Caco-2 (cell line): ENCODE measurements at regions not wholly inside any gene's neighbourhood (a gene's known extent, or its start where the extent isn't known, plus 50 kb on each side); places are given as distances from the start of the nearest gene placed in this dataset.

Source experiments
- BruUV-seq: library from RNA; stranded (reverse); fragments of 400-500 nt; replicated peaks from 2 replicates; lab custom pipeline; 2021; lab: Mats Ljungman, UMichigan
- CTCF ChIA-PET: fragments of 300-600 bp; sonication (Branson Sonifier 250); formaldehyde crosslinking; loops from one replicate; lab custom pipeline; 2022; ENCODE audit warnings: antibody characterized with exemption; lab: Charles Lee
- POLR2A ChIA-PET: fragments of 300-600 bp; sonication (Branson Sonifier 250); formaldehyde crosslinking; loops from one replicate; lab custom pipeline; 2022; ENCODE audit warnings: antibody characterized with exemption; lab: Charles Lee
- DNase-seq, 2 experiments: peaks; one replicate each; pipeline versions ENCODE4 v3.0.0 to v3.0.0-alpha.2; 2020 to 2022
- H3K27me3 ChIP-seq: replicated peaks from 2 replicates; pipeline ENCODE4 v1.6.0; 2011; ENCODE audit warnings: low read length; ENCODE audit not compliant: control insufficient read depth, insufficient read depth
- H3K36me3 ChIP-seq: 2 replicates; pipeline ENCODE4 v1.5.1; 2011; ENCODE audit warnings: low read length; ENCODE audit not compliant: control insufficient read depth, insufficient read depth
- H3K4me1 ChIP-seq: fragments of 250-450 bp; sonication (Bioruptor Pico); 2 replicates; pipeline ENCODE4 v1.5.1; 2020; ENCODE audit warnings: mild to moderate bottlenecking
- H3K4me3 ChIP-seq: 2 replicates; pipeline ENCODE4 v1.5.1; 2011; ENCODE audit warnings: low read depth, mild to moderate bottlenecking, control low read depth, low read length
- H3K9me3 ChIP-seq: fragments of 250-450 bp; sonication (Bioruptor Pico); 2 replicates; pipeline ENCODE4 v1.5.1; 2020; ENCODE audit warnings: mild to moderate bottlenecking, moderate library complexity
- H3K27ac Mint-ChIP-seq: one replicate; pipeline ENCODE4 v1.8.0; 2022; ENCODE audit warnings: mixed read lengths; ENCODE audit not compliant: unreplicated experiment
- H3K27me3 Mint-ChIP-seq: one replicate; pipeline ENCODE4 v1.8.0; 2022; ENCODE audit warnings: mixed read lengths; ENCODE audit not compliant: insufficient read depth, unreplicated experiment
- H3K36me3 Mint-ChIP-seq: one replicate; pipeline ENCODE4 v1.8.0; 2022; ENCODE audit warnings: mild to moderate bottlenecking, mixed read lengths; ENCODE audit not compliant: insufficient read depth, unreplicated experiment
- H3K4me1 Mint-ChIP-seq: one replicate; pipeline ENCODE4 v1.8.0; 2022; ENCODE audit warnings: low read depth, mixed read lengths; ENCODE audit not compliant: unreplicated experiment
- H3K4me3 Mint-ChIP-seq: one replicate; pipeline ENCODE4 v1.8.0; 2022; ENCODE audit warnings: mild to moderate bottlenecking, moderate library complexity, mixed read lengths; ENCODE audit not compliant: unreplicated experiment
- H3K9me3 Mint-ChIP-seq: one replicate; pipeline ENCODE4 v1.8.0; 2022; ENCODE audit warnings: mixed read lengths; ENCODE audit not compliant: unreplicated experiment
- intact Hi-C: fragments of 100-400 bp; cut with micrococcal nuclease; formaldehyde crosslinking; loops from one replicate; pipeline ENCODE4 v1.10.0; 2022; ENCODE audit not compliant: unreplicated experiment
- TF ChIP-seq, protein P1 (sequence below), 2 experiments: fragments of 200-600 bp in 1 of 2; IDR thresholded peaks; 1 replicate in 1 of 2; 2 replicates in 1 of 2; pipeline versions ENCODE4 v1.5.1 to v1.8.0; 2011 to 2022; ENCODE audit warnings: antibody characterized with exemption in 1 of 2, control low read depth in 1 of 2, inconsistent platforms in 1 of 2, low read depth in 1 of 2, low read length in 1 of 2, mild to moderate bottlenecking in 1 of 2, moderate library complexity in 1 of 2; ENCODE audit not compliant: insufficient read depth in 1 of 2, severe bottlenecking in 1 of 2, unreplicated experiment in 1 of 2

DNA sequence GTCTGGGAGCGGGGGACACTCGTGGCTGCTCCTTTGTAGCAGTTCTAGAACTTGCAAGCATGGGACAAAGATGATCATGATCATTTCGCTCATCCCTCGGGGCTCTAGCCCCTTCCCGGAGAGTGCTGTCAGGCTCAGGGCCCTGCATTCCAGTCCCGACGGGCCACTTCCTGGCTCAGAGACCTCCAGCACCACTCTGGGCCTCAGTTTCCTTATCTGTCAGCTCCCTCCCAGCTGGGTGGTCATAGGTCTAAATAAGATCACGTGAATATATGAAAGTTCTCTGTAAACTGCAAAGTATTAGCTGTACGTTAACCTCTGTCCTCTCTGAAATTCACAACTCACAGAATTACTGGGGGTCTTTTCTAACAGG lies 52.8 kb upstream of the SLC6A11 start:
- Mint-ChIP-seq H3K27ac (no peak overlapping the region), H3K4me1 (no peaks in the 10 kb centered on the region), H3K9me3 (no peaks in the 10 kb centered on the region), H3K36me3 (no peaks in the 10 kb centered on the region), H3K27me3 (peaks cover 6% of the 10 kb centered on the region), H3K4me3 (no peak overlapping the region)
- H3K4me3 ChIP-seq = no peak overlapping the region
- ChIA-PET CTCF (no interaction called here), POLR2A (no interaction called here)
- no peaks in the 10 kb centered on the region for H3K4me1 ChIP-seq
- no peaks in the 10 kb centered on the region; the same call in 1 of the 2 replicates for H3K27me3 ChIP-seq
- H3K36me3 ChIP-seq = no peaks in the 10 kb centered on the region
- no peak for DNase-seq
- BruUV-seq = no TSS peak
- TF ChIP-seq, protein P1, sequence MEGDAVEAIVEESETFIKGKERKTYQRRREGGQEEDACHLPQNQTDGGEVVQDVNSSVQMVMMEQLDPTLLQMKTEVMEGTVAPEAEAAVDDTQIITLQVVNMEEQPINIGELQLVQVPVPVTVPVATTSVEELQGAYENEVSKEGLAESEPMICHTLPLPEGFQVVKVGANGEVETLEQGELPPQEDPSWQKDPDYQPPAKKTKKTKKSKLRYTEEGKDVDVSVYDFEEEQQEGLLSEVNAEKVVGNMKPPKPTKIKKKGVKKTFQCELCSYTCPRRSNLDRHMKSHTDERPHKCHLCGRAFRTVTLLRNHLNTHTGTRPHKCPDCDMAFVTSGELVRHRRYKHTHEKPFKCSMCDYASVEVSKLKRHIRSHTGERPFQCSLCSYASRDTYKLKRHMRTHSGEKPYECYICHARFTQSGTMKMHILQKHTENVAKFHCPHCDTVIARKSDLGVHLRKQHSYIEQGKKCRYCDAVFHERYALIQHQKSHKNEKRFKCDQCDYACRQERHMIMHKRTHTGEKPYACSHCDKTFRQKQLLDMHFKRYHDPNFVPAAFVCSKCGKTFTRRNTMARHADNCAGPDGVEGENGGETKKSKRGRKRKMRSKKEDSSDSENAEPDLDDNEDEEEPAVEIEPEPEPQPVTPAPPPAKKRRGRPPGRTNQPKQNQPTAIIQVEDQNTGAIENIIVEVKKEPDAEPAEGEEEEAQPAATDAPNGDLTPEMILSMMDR (IDR thresholded peaks at IDR 0.05; ENCODE audit: insufficient read depth in 1 of 2, low read depth in 1 of 2, low read length in 1 of 2, severe bottlenecking in 1 of 2, unreplicated experiment in 1 of 2) = no peak
- intact Hi-C loops = no loop called here
- no peaks in the 10 kb centered on the region for H3K9me3 ChIP-seq

DNA sequence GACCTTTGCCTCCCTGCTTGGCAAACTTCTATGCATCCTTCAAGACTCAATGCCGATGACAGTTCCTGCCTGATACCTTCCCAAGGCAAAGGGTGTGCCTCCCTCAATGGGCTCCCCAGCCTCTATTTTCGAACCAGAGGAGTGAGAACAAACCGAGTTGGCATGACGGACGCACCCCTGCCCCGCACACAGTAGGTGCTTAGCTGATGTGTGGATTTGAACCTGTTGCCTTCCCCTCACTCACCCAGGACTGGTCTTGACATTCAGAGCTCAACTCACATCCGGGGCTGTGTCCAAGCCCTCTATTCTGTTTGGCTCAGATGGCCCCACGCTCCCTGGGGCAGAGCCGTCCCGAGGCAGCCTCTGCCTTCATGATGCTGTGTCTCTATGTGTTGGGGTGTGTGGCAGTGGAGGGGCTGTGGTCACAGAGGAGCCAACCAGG lies 52.2 kb upstream of the SLC6A11 start:
- CTCF ChIA-PET = no interaction called here
- Mint-ChIP-seq H3K4me3 (no peak overlapping the region), H3K36me3 (no peaks in the 10 kb centered on the region), H3K27ac (no peak overlapping the region), H3K27me3 (peaks cover 6% of the 10 kb centered on the region), H3K9me3 (no peaks in the 10 kb centered on the region), H3K4me1 (no peaks in the 10 kb centered on the region)
- Histone ChIP-seq H3K9me3 (no peaks in the 10 kb centered on the region), H3K4me3 (no peak overlapping the region), H3K4me1 (no peaks in the 10 kb centered on the region), H3K36me3 (no peaks in the 10 kb centered on the region), H3K27me3 (no peaks in the 10 kb centered on the region)
- POLR2A ChIA-PET = no interaction called here
- TF ChIP-seq, protein P1 (IDR thresholded peaks at IDR 0.05; ENCODE audit: insufficient read depth in 1 of 2, low read depth in 1 of 2, low read length in 1 of 2, severe bottlenecking in 1 of 2, unreplicated experiment in 1 of 2) = no peak
- no peak for DNase-seq
- intact Hi-C loops = no loop called here
- BruUV-seq = no TSS peak

DNA sequence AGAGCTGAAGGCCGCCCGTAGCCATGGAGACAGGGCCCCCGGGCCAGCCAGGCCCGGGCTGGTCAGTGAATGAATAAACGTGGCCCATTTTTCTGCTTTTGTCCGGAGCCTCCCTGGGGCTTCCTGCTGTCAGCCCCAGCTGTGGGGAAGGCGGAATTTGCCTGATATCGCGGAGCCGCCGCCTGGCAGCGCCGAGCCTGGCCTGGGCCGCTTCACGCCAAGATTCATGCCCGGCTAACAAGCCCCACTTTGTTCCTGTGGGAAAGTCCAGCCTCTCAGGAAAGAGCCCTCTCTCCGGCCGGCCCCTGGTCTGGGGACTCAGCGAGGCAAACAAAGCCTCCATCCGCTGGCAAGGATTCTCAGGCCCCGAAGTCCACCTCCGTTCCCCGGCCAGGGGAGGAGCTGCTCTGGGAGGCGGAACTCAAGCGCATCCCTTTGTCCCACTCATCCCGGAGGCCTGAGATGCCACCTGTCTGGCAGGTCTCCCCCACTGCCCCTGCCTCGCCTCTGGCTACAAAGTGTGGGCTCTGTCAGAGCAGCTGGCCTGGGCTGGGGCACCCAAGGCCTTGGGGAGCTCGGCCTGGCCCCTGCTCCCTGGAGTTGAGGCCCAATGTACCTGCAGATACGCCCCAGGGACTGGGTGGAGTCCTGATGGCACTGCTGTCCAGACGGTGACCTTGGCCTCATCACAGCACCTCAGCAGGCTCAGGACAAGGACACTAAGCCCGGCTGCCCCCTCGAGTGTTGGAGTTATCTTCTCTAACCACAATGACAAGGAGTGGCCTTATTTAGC lies 51.6 kb upstream of the SLC6A11 start:
- Mint-ChIP-seq H3K9me3 (no peaks in the 10 kb centered on the region), H3K4me3 (no peak overlapping the region), H3K36me3 (no peaks in the 10 kb centered on the region), H3K4me1 (no peaks in the 10 kb centered on the region), H3K27ac (no peak overlapping the region), H3K27me3 (peaks cover 6% of the 10 kb centered on the region)
- POLR2A ChIA-PET = no interaction called here
- no peak for DNase-seq
- H3K36me3 ChIP-seq = no peaks in the 10 kb centered on the region
- no peaks in the 10 kb centered on the region for H3K4me1 ChIP-seq
- no peaks in the 10 kb centered on the region for H3K9me3 ChIP-seq
- BruUV-seq = no TSS peak
- CTCF ChIA-PET = no interaction called here
- TF ChIP-seq, protein P1 (IDR thresholded peaks at IDR 0.05; ENCODE audit: insufficient read depth in 1 of 2, low read depth in 1 of 2, low read length in 1 of 2, severe bottlenecking in 1 of 2, unreplicated experiment in 1 of 2) = no peak
- no peak overlapping the region for H3K4me3 ChIP-seq
- intact Hi-C loops = no loop called here
- no peaks in the 10 kb centered on the region for H3K27me3 ChIP-seq
